Left cardiac atrium (tissue), 4 donors: ENCODE measurements at regions not wholly inside any gene's neighbourhood (a gene's known extent, or its start where the extent isn't known, plus 50 kb on each side); places are given as distances from the start of the nearest gene placed in this dataset.

Experiments
- ATAC-seq, 2 donors: fragments of 200-7000 bp; cut with Tn5 transposase; one replicate each; pipeline ENCODE4 v1.9.1; 2020; ENCODE audit warnings: mild to moderate bottlenecking in 2 of 2, moderate library complexity in 2 of 2
- DNase-seq: peaks from one replicate; pipeline ENCODE4 v3.0.0-alpha.2; 2020
- intact Hi-C, 2 donors: fragments of 100-400 bp; cut with DNase I; formaldehyde crosslinking; loops; one replicate each; pipeline versions ENCODE4 v1.14.1 to v1.15.1; 2022 to 2023
- donor health status: DM: no; HTN: yes; CAD: no.
- donor health status: DM: no; HTN: yes; CAD: no; lungs with severe emphysema.
- donor health status: DM: yes; HTN: yes; CAD: no.
- donor health status: Dilated cardiomyopathy.

DNA sequence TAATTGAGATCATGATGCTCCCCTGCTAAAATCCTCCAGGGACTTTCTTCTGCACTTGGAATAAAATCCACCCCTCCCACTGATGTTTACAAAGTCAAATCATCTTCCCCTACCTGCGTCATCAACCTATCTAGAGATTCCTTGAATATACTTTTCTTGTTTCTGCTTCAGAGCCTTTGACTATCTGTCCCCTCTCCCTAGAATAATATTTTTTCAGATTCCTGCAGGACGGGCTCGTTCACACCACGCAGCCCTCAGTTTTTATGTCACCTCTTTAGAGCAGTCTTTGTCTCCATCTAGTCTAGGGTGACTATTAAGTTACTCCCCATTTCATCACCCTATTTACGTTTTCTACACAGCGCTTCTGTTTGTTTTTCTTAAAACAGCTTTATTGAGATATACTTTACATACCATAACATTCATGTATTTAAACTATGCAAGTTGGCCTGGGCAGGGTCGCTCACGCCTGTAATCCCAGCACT is 94.8 kb upstream of the SESN3 start:
- ATAC-seq, result no peak
- no peak for DNase-seq
- intact Hi-C loops, result no loop called here

GRCh38 chr11:95324826-95325225 is 93.8 kb upstream of the SESN3 start:
- DNase-seq, result no peak
- intact Hi-C loops, result no loop called here
- no peak for ATAC-seq

GRCh38 chr11:95322539-95322938 is 91.5 kb upstream of the SESN3 start:
- DNase-seq, result no peak
- intact Hi-C loops, result no loop called here
- ATAC-seq, result peak in 1 of 2 donors; percentile 69

DNA sequence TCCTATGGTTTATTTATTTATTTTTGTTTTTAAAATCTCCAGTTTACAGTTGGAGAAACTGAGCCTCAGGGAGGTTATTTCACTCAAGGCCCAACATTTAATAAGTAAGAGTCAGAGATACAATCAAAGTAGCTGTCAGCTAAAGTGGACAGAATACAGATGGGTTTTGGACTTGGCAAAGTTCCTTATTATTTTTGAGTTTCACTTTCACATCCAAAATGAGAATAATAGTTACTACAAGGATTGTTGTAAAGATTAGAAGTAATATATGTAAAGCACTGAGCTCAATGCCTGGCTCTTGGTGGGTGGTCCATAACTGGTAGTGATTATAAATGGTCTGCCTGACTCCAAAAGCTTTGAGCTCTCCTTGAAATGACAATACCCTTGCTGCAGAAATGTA is 87.5 kb upstream of the SESN3 start:
- DNase-seq, result no peak
- intact Hi-C loops, result no loop called here
- ATAC-seq, result peak in 1 of 2 donors; percentile 12

DNA sequence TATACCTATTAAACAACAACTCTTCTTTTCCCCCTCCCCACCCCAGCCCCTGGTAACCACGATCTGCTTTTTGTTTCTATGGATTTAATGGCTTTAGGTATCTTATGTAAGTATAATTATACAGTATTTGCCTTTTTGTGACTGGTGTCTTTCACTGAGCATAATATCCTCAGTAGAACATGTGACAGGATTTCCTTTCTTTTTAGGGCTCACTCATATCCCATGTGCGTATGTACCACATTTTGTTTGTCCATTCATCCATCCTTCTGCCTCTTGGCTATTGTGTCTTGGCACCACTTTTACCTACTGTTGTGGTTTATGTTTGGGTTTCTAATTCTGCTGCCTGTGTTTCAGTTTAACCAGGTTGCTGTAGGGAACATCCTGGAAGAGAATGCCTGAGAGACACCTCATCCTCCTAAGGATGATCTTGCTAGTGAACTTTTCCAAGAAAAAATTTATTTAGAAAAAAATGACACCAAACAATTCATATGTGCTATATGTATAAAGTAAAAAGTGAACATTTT is 77.6 kb upstream of the SESN3 start:
- ATAC-seq, result no peak

GRCh38 chr11:95307286-95307685 is 76.3 kb upstream of the SESN3 start:
- no peak for DNase-seq
- intact Hi-C loops, result no loop called here
- no peak for ATAC-seq

More for the DNA sequence above, 77.6 kb upstream of the SESN3 start:
- no peak for DNase-seq
- intact Hi-C loops, result no loop called here

GRCh38 chr11:95306801-95307200 is 75.8 kb upstream of the SESN3 start:
- DNase-seq, result no peak
- no peak for ATAC-seq
- intact Hi-C loops, result no loop called here

GRCh38 chr11:95306123-95306522 is 75.1 kb upstream of the SESN3 start:
- no peak for DNase-seq
- no peak for ATAC-seq
- intact Hi-C loops, result no loop called here

- DNase-seq (no peak), ATAC-seq (peak in 1 of 2 donors; percentile 60)
- intact Hi-C loops, result no loop called here
Measured at GRCh38 chr11:95305705-95306104, 74.7 kb upstream of the SESN3 start.

- intact Hi-C loops, result no loop called here
- no peak for ATAC-seq
- no peak for DNase-seq
Measured at GRCh38 chr11:95304777-95305176, 73.8 kb upstream of the SESN3 start.

- intact Hi-C loops, result no loop called here
- DNase-seq (no peak), ATAC-seq (no peak)
Measured at GRCh38 chr11:95302211-95302610, 71.2 kb upstream of the SESN3 start.

GRCh38 chr11:95301474-95301873 is 70.5 kb upstream of the SESN3 start:
- DNase-seq (no peak), ATAC-seq (peak in 1 of 2 donors; percentile 17)
- intact Hi-C loops, result no loop called here

DNA sequence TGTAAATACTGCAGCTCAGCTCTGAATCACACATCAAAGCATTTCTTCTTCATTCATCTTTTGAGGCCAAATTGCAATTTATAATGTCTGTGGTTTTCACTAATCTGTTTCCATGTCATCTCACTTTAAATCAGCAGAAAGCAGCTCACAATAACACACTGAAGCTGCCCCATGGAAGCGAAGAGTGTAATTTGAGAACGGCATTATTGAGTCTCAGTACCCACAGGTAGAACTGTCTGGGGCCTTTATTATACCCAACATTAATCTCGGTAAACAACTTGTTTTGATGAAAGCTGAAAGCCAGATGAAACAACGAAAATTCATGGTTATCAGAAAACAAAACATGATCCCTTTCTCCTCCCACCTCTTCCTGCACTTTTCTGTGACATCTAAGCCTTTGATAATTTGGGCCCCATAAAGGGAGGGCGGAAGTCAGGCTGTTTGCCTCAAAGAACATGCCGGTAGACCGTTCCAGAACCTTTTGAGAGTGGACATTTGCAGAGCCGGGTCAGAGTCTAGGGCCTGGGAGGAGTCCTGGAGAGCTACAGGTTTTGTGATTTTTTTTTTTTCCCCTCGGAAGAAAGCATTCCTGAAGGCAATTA is 68.2 kb upstream of the SESN3 start:
- DNase-seq (no peak), ATAC-seq (no peak)
- intact Hi-C loops, result no loop called here

DNA sequence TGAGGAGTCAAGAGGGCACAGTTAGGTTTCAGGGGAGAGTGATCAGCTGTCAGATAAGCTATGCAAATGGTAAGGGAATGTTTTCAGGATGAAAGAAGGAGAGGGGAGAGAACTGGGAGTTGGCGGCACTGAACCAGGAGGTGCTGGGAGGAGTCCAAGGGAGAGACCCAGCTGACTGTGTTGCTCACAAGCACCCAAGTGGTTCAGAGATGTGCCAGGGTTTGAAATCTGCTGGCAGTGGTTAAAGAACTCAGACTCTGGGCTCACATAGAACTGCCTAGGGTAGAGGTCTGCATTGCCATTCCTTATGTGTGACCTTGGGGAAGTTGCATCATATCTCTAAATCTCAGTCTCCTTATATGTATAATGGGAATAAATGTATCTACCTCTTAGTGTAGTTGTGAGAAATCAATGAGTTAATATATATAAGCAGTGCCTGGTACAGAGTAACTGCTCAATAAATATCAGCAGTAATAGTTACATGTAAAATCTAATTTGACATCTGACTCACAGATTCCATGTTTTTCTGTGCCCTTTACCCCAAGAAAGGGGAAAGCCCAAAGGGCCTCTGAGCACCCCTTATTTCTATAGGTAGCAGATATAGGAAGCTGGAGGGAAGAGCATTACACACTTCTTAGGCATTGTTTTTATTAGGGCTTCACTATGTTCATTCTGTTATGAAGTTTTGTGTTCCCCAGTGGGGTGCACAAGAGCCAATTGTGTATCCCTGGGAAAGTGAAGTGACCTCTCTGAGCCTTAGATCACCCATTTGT is 66.9 kb upstream of the SESN3 start:
- no peak for DNase-seq
- intact Hi-C loops, result no loop called here
- peak in 1 of 2 donors; percentile 60 for ATAC-seq

- DNase-seq (no peak), ATAC-seq (peak in 1 of 2 donors; percentile 84)
- intact Hi-C loops, result no loop called here
Measured at GRCh38 chr11:95296621-95297025, 65.6 kb upstream of the SESN3 start.

DNA sequence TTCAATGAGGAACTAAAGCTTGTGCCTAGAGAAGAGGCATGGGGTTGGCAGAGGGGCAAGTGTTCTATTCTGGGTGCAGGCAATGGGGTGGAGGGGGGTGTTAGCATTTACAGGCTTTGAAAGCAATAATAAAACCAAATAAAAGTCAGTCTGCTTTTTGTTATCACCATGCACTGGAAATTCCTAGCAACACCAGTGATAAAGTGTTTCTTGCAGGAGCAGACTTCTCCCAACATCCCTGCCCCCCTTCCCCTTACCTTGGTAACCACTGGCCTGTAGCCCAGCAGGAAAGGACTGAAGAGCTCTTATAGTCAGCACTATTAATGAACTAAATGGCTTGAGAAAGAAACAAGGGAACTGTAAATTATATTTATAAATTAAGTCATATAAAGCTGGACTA is 65.2 kb upstream of the SESN3 start:
- intact Hi-C loops, result no loop called here
- ATAC-seq, result peak in 1 of 2 donors; percentile 63
- peak; percentile 27 for DNase-seq

DNA sequence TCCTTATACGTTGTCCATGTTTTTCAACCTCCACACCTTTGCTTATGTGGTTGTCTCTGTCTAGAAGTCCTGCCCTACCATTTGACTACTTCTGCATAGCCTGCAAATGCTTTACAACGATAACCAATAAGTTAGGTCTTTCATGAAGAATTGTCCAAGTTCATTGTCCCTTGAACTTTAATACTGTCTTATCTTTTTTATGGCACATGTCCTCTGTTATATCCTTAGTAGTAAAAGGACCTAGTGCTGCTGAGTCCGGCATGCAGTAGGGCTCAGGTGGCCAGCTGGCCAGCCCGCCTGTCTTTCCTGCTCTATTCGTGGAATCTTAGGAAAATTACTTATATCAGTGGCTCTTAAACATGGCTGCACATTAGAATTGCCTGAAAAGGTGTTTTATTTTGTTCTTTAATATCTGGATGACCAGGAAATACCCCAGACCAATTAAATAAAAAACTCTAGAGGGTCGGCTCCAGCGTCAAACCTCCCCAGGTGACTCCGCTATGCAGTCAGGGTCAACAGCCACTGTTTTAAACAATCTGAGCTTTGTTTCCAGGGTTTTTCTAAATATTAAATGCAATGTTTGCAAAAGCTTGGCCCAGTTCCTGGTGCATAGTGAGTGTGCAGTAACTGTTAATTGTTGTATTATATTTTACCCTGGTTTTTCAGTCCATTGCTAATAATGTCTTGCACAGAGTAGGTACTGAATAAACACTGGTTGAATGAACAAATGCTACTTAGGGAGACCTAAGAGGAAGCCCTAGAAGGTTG is 64.6 kb upstream of the SESN3 start:
- ATAC-seq (no peak), DNase-seq (no peak)
- intact Hi-C loops, result no loop called here

GRCh38 chr11:95294701-95295100 is 63.7 kb upstream of the SESN3 start:
- DNase-seq (no peak), ATAC-seq (no peak)
- intact Hi-C loops, result no loop called here

GRCh38 chr11:95293116-95293515 is 62.1 kb upstream of the SESN3 start:
- DNase-seq, result no peak
- intact Hi-C loops, result no loop called here
- no peak for ATAC-seq

DNA sequence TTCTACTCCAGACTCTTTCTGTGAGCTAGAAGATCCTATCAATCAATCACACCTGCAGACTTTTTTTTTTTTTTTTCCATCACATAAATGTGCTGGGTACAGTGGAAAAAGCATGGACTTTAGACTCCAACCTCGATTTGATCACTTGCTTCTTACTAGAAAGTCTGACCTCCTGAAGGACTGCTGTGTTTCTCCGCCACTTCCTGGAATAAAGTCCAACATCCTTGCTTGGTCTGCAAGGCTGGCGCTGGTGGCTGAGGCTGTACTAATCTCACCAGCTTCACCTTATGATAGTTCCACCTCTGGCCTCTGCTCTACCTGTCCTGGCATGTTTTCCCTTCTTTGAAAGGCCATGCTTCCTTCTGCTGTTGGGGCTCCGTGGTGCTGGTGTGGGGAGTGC is 60.9 kb upstream of the SESN3 start:
- intact Hi-C loops, result no loop called here
- DNase-seq (no peak), ATAC-seq (no peak)
